ENCODE measurements at regions not wholly inside any gene's neighbourhood (a gene's known extent, or its start where the extent isn't known, plus 50 kb on each side); places are given as distances from the start of the nearest gene placed in this dataset.

GRCh38 chr11:119932828-119933562, 204.0 kb upstream of the NECTIN1 start:
- Histone ChIP-seq H3K27ac (ENCODE audit: low read depth in 1 of 2, low read length in 2 of 2) (no peak overlapping the region), H3K4me1 (ENCODE audit: control insufficient read depth in 4 of 4, insufficient read depth in 4 of 4, low read length in 3 of 4) (no peaks in the 10 kb centered on the region), H3K36me3 (ENCODE audit: control insufficient read depth in 4 of 4, insufficient read depth in 3 of 4, low read depth in 1 of 4, low read length in 3 of 4) (no peaks in the 10 kb centered on the region), H3K27me3 (ENCODE audit: control insufficient read depth in 4 of 4, insufficient read depth in 4 of 4, low read length in 3 of 4) (no peaks in the 10 kb centered on the region), H3K9ac (ENCODE audit: low read depth in 1 of 2, low read length in 2 of 2) (no peak overlapping the region), H3K9me3 (ENCODE audit: control insufficient read depth in 4 of 4, low read length in 3 of 4) (no peaks in the 10 kb centered on the region), H3K4me3 (ENCODE audit: low read depth in 1 of 3, low read length in 3 of 3) (no peak overlapping the region)
- no peak for TF ChIP-seq ZBTB33 (IDR thresholded peaks at IDR 0.05)
- no peak for TF ChIP-seq ATF3 (IDR thresholded peaks at IDR 0.05)
- TF ChIP-seq GABPA (IDR thresholded peaks at IDR 0.05 in 1 of 2, conservative IDR thresholded peaks at IDR 0.05 in 1 of 2), result no peak
- no peak for TF ChIP-seq FOXA2 (IDR thresholded peaks at IDR 0.05)
- TF ChIP-seq RXRA (IDR thresholded peaks at IDR 0.05), result no peak
- WGBS, result 62% methylated on average over 9 of the region's 9 CpGs
- DNase-seq (ENCODE audit: low spot score), result no peak

GRCh38 chr11:119928047-119928446, 199.0 kb upstream of the NECTIN1 start:
- H3K36me3 ChIP-seq (ENCODE audit: control insufficient read depth in 4 of 4, insufficient read depth in 3 of 4, low read depth in 1 of 4, low read length in 3 of 4), result no peaks in the 10 kb centered on the region
- no peak for DNase-seq (ENCODE audit: low spot score)
- no peak overlapping the region for H3K9ac ChIP-seq (ENCODE audit: low read depth in 1 of 2, low read length in 2 of 2)

More at GRCh38 chr11:119928047-119928446, 199.0 kb upstream of the NECTIN1 start:
- no peak overlapping the region for H3K4me3 ChIP-seq (ENCODE audit: low read depth in 1 of 3, low read length in 3 of 3)
- H3K27ac ChIP-seq (ENCODE audit: low read depth in 1 of 2, low read length in 2 of 2), result no peak overlapping the region
- no peaks in the 10 kb centered on the region for H3K27me3 ChIP-seq (ENCODE audit: control insufficient read depth in 4 of 4, insufficient read depth in 4 of 4, low read length in 3 of 4)
- WGBS, result 89% methylated on average over 4 of the region's 4 CpGs
- H3K9me3 ChIP-seq (ENCODE audit: control insufficient read depth in 4 of 4, low read length in 3 of 4), result no peaks in the 10 kb centered on the region
- H3K4me1 ChIP-seq (ENCODE audit: control insufficient read depth in 4 of 4, insufficient read depth in 4 of 4, low read length in 3 of 4), result no peaks in the 10 kb centered on the region
- TF ChIP-seq REST (IDR thresholded peaks at IDR 0.05) (no peak), GABPA (IDR thresholded peaks at IDR 0.05 in 1 of 2, conservative IDR thresholded peaks at IDR 0.05 in 1 of 2) (no peak), CTCF (IDR thresholded peaks at IDR 0.05; ENCODE audit: low read depth, low read length, missing input control) (no peak), HNF4G (IDR thresholded peaks at IDR 0.05) (no peak), EGR1 (IDR thresholded peaks at IDR 0.05; ENCODE audit: low read depth in 2 of 2) (no peak), YY1 (IDR thresholded peaks at IDR 0.05) (no peak), RXRA (IDR thresholded peaks at IDR 0.05) (no peak), NR2F2 (IDR thresholded peaks at IDR 0.05) (no peak), HNF4A (conservative IDR thresholded peaks at IDR 0.05) (no peak), FOXA2 (IDR thresholded peaks at IDR 0.05) (no peak), SP1 (IDR thresholded peaks at IDR 0.05) (no peak), ZBTB33 (IDR thresholded peaks at IDR 0.05) (no peak), FOXA1 (IDR thresholded peaks at IDR 0.05) (no peak), RAD21 (IDR thresholded peaks at IDR 0.05) (no peak), JUND (IDR thresholded peaks at IDR 0.05) (no peak), TAF1 (conservative IDR thresholded peaks at IDR 0.05) (no peak), MAX (IDR thresholded peaks at IDR 0.05) (no peak), ATF3 (IDR thresholded peaks at IDR 0.05) (no peak)

Data from liver (tissue), 8 donors.